Pulmonary artery endothelial cell (primary cell): ENCODE measurements at regions not wholly inside any gene's neighbourhood (a gene's known extent, or its start where the extent isn't known, plus 50 kb on each side); places are given as distances from the start of the nearest gene placed in this dataset.
A peak's percentile ranks its signal among the peaks of the same experiment; 100 is the strongest.

Experiments used
- DNase-seq: peaks from one replicate; pipeline ENCODE4 v3.0.0-alpha.2; 2011; ENCODE audit warnings: low read depth, low spot score

GRCh38 chr14:26851793-26852192, 254.0 kb upstream of the NOVA1 start:
- no peak for DNase-seq

- DNase-seq = no peak
Measured at GRCh38 chr14:26855077-26855753, 257.4 kb upstream of the NOVA1 start.

GRCh38 chr14:26856876-26857518, 259.2 kb upstream of the NOVA1 start:
- DNase-seq = no peak

GRCh38 chr14:26859483-26859882, 261.6 kb upstream of the NOVA1 start:
- DNase-seq = no peak

GRCh38 chr14:26860111-26860510, 262.3 kb upstream of the NOVA1 start:
- DNase-seq = no peak

GRCh38 chr14:26863736-26864135, 265.9 kb upstream of the NOVA1 start:
- no peak for DNase-seq

GRCh38 chr14:26866721-26867120, 268.9 kb upstream of the NOVA1 start:
- no peak for DNase-seq

- no peak for DNase-seq
Measured at GRCh38 chr14:26867171-26867757, 269.4 kb upstream of the NOVA1 start.

- no peak for DNase-seq
Measured at GRCh38 chr14:26870096-26870495, 272.3 kb upstream of the NOVA1 start.

GRCh38 chr14:26870722-26871617, 273.1 kb upstream of the NOVA1 start:
- DNase-seq = no peak

- DNase-seq = no peak
Measured at GRCh38 chr14:26872515-26873361, 274.9 kb upstream of the NOVA1 start.

GRCh38 chr14:26873362-26873960, 275.6 kb upstream of the NOVA1 start:
- DNase-seq = no peak

- DNase-seq = no peak
Measured at GRCh38 chr14:26887847-26888246, 290.0 kb upstream of the NOVA1 start.

- DNase-seq = no peak
Measured at GRCh38 chr14:26888592-26888991, 290.8 kb upstream of the NOVA1 start.

GRCh38 chr14:26896447-26896846, 298.6 kb upstream of the NOVA1 start:
- no peak for DNase-seq

GRCh38 chr14:26897196-26897595, 299.4 kb upstream of the NOVA1 start:
- no peak for DNase-seq

- DNase-seq = no peak
Measured at GRCh38 chr14:26905229-26905628, 307.4 kb upstream of the NOVA1 start.

- DNase-seq = no peak
Measured at GRCh38 chr14:26913786-26914185, 316.0 kb upstream of the NOVA1 start.

GRCh38 chr14:26917086-26917485, 319.3 kb upstream of the NOVA1 start:
- peak; percentile 0 for DNase-seq

GRCh38 chr14:26925876-26926584, 328.2 kb upstream of the NOVA1 start:
- no peak for DNase-seq
